Left colon (tissue), 2 donors: ENCODE measurements at regions not wholly inside any gene's neighbourhood (a gene's known extent, or its start where the extent isn't known, plus 50 kb on each side); places are given as distances from the start of the nearest gene placed in this dataset.
A peak's percentile ranks its signal among the peaks of the same experiment; 100 is the strongest.

Experiments used
- ATAC-seq: fragments of 200-7000 bp; cut with Tn5 transposase; one replicate; pipeline ENCODE4 v1.9.1; 2020; ENCODE audit warnings: mild to moderate bottlenecking, moderate library complexity
- DNase-seq, 2 donors: peaks; one replicate each; pipeline ENCODE4 v3.0.0-alpha.2; 2020
- intact Hi-C, 2 donors: fragments of 100-400 bp; cut with DNase I in 1 of 2; cut with micrococcal nuclease in 1 of 2; formaldehyde crosslinking; loops; one replicate each; pipeline versions ENCODE4 v1.11.2 to v1.14.0; 2022; cut with DNase I, micrococcal nuclease
- donor health status: DM: no; HTN: no; CAD: no.
- donor health status: DM: yes; HTN: yes; CAD: no.

- DNase-seq, result no peak
- intact Hi-C loops, result no loop called here
- no peak for ATAC-seq
Observed at GRCh38 chr13:40387775-40388174, 278.7 kb downstream of the FOXO1 start.

GRCh38 chr13:40388617-40389016 lies 277.8 kb downstream of the FOXO1 start:
- intact Hi-C loops, result no loop called here
- ATAC-seq, result peak; percentile 61
- DNase-seq, result peak; percentile 53 to 57

- intact Hi-C loops, result no loop called here
- DNase-seq, result peak in 1 of 2 donors; percentile 20
- peak; percentile 35 for ATAC-seq
Observed at GRCh38 chr13:40389081-40389641, 277.3 kb downstream of the FOXO1 start.

GRCh38 chr13:40390401-40390916 lies 276.0 kb downstream of the FOXO1 start:
- intact Hi-C loops, result no loop called here
- ATAC-seq (no peak), DNase-seq (no peak)

GRCh38 chr13:40391788-40392187 lies 274.7 kb downstream of the FOXO1 start:
- no peak for DNase-seq
- no peak for ATAC-seq
- intact Hi-C loops, result no loop called here

- intact Hi-C loops, result no loop called here
- ATAC-seq (no peak), DNase-seq (no peak)
Observed at GRCh38 chr13:40394304-40394985, 272.0 kb downstream of the FOXO1 start.

- ATAC-seq, result no peak
- intact Hi-C loops, result no loop called here
Observed at GRCh38 chr13:40398065-40398464, 268.4 kb downstream of the FOXO1 start.

GRCh38 chr13:40399756-40400155 lies 266.7 kb downstream of the FOXO1 start:
- intact Hi-C loops, result loop anchor here in 1 of 2 donors (5.0 to 10.0 kb wide), 2 partner anchors 38 to 265 kb away; partner anchors contain the start of gene FOXO1
- ATAC-seq (no peak), DNase-seq (no peak)

More at GRCh38 chr13:40398065-40398464, 268.4 kb downstream of the FOXO1 start:
- DNase-seq, result no peak

- ATAC-seq, result peak; percentile 96
- peak; percentile 95 to 98 for DNase-seq
- intact Hi-C loops, result loop anchor here in 1 of 2 donors (5.0 to 10.0 kb wide), 2 partner anchors 35 to 263 kb away; partner anchors contain the start of gene FOXO1
Observed at GRCh38 chr13:40401911-40402776, 264.3 kb downstream of the FOXO1 start.

GRCh38 chr13:40402931-40403431 lies 263.5 kb downstream of the FOXO1 start:
- DNase-seq (peak in 1 of 2 donors; percentile 18), ATAC-seq (peak; percentile 33)
- intact Hi-C loops, result loop anchor here in 1 of 2 donors (5.0 to 10.0 kb wide), 2 partner anchors 34 to 262 kb away; partner anchors contain the start of gene FOXO1

- intact Hi-C loops, result loop anchor here in 1 of 2 donors (5.0 to 10.0 kb wide), 2 partner anchors 34 to 261 kb away; partner anchors contain the start of gene FOXO1
Observed at GRCh38 chr13:40403509-40404241, 262.8 kb downstream of the FOXO1 start.

GRCh38 chr13:40404407-40404806 lies 262.0 kb downstream of the FOXO1 start:
- no peak for ATAC-seq
- intact Hi-C loops, result loop anchor here in 1 of 2 donors (5.0 to 10.0 kb wide), 2 partner anchors 33 to 260 kb away; partner anchors contain the start of gene FOXO1
- DNase-seq, result no peak

More at GRCh38 chr13:40403509-40404241, 262.8 kb downstream of the FOXO1 start:
- ATAC-seq (no peak), DNase-seq (no peak)

- intact Hi-C loops, result loop anchor here in 1 of 2 donors (5.0 to 10.0 kb wide), 2 partner anchors 32 to 260 kb away; partner anchors contain the start of gene FOXO1
- ATAC-seq (peak; percentile 21), DNase-seq (no peak)
Observed at GRCh38 chr13:40404967-40405716, 261.3 kb downstream of the FOXO1 start.

GRCh38 chr13:40406405-40407120 lies 259.9 kb downstream of the FOXO1 start:
- intact Hi-C loops, result loop anchor here in 1 of 2 donors (10.0 kb wide), 1 partner anchor 258 kb away; the partner anchor contains the start of gene FOXO1
- DNase-seq, result no peak
- ATAC-seq, result peak; percentile 30

- intact Hi-C loops, result loop anchor here in 1 of 2 donors (10.0 kb wide), 1 partner anchor 257 kb away; the partner anchor contains the start of gene FOXO1
- DNase-seq, result no peak
- ATAC-seq, result no peak
Observed at GRCh38 chr13:40407567-40407966, 258.9 kb downstream of the FOXO1 start.

- intact Hi-C loops, result loop anchor here in 1 of 2 donors (10.0 kb wide), 1 partner anchor 256 kb away; the partner anchor contains the start of gene FOXO1
- ATAC-seq (peak; percentile 44), DNase-seq (no peak)
Observed at GRCh38 chr13:40408602-40409001, 257.8 kb downstream of the FOXO1 start.
